ENCODE measurements at regions not wholly inside any gene's neighbourhood (a gene's known extent, or its start where the extent isn't known, plus 50 kb on each side); places are given as distances from the start of the nearest gene placed in this dataset.

- Histone ChIP-seq H3K27ac (no peak overlapping the region), H3K36me3 (no peaks in the 10 kb centered on the region), H3K9me3 (ENCODE audit: low read depth) (no peaks in the 10 kb centered on the region), H3F3A (ENCODE audit: low read depth) (no peaks in the 10 kb centered on the region), H3K9ac (no peak overlapping the region), H4K20me1 (ENCODE audit: low read depth) (no peaks in the 10 kb centered on the region), H3K4me2 (no peak overlapping the region), H3K27me3 (no peaks in the 10 kb centered on the region), H3K4me3 (no peak overlapping the region), H2AFZ (replicated peaks) (no peak overlapping the region), H3K4me1 (no peaks in the 10 kb centered on the region), H3K79me2 (ENCODE audit: low read depth) (no peaks in the 10 kb centered on the region)
- Mint-ChIP-seq H3K9me3 (peaks cover 18% of the 10 kb centered on the region), H3K27me3 (ENCODE audit: insufficient read depth, low read depth) (no peaks in the 10 kb centered on the region), H3K36me3 (no peaks in the 10 kb centered on the region), H3K27ac (no peak overlapping the region), H3K4me1 (no peaks in the 10 kb centered on the region), H3K4me3 (no peak overlapping the region)
- DNase-seq (ENCODE audit: low spot score): no peak
- TF ChIP-seq EZH2 (IDR thresholded peaks at IDR 0.05) (no peak), CTCF (IDR thresholded peaks at IDR 0.05) (no peak), EZH2phosphoT487 (IDR thresholded peaks at IDR 0.05) (no peak)
These were observed 69.5 kb upstream of the KCNAB1 start for GRCh38 chr3:156050918-156051317.

GRCh38 chr3:156051651-156052050 lies 68.7 kb upstream of the KCNAB1 start:
- no peaks in the 10 kb centered on the region for H3F3A ChIP-seq (ENCODE audit: low read depth)
- Mint-ChIP-seq H3K4me1 (no peaks in the 10 kb centered on the region), H3K27me3 (ENCODE audit: insufficient read depth, low read depth) (no peaks in the 10 kb centered on the region), H3K27ac (no peak overlapping the region), H3K4me3 (no peak overlapping the region), H3K36me3 (no peaks in the 10 kb centered on the region), H3K9me3 (peaks cover 18% of the 10 kb centered on the region)
- no peak overlapping the region for H3K9ac ChIP-seq
- H3K27me3 ChIP-seq: no peaks in the 10 kb centered on the region
- no peak overlapping the region for H3K27ac ChIP-seq
- no peaks in the 10 kb centered on the region for H3K79me2 ChIP-seq (ENCODE audit: low read depth)
- no peaks in the 10 kb centered on the region for H3K9me3 ChIP-seq (ENCODE audit: low read depth)
- H3K4me2 ChIP-seq: no peak overlapping the region
- no peak for DNase-seq (ENCODE audit: low spot score)
- H4K20me1 ChIP-seq (ENCODE audit: low read depth): no peaks in the 10 kb centered on the region
- H3K4me1 ChIP-seq: no peaks in the 10 kb centered on the region
- TF ChIP-seq CTCF (IDR thresholded peaks at IDR 0.05) (no peak), EZH2phosphoT487 (IDR thresholded peaks at IDR 0.05) (no peak), EZH2 (IDR thresholded peaks at IDR 0.05) (no peak)
- no peaks in the 10 kb centered on the region for H3K36me3 ChIP-seq
- no peak overlapping the region for H2AFZ ChIP-seq (replicated peaks)
- no peak overlapping the region for H3K4me3 ChIP-seq

GRCh38 chr3:156052115-156052514 lies 68.3 kb upstream of the KCNAB1 start:
- no peak for DNase-seq (ENCODE audit: low spot score)
- no peaks in the 10 kb centered on the region for H3K36me3 ChIP-seq
- Mint-ChIP-seq H3K27ac (no peak overlapping the region), H3K4me3 (no peak overlapping the region), H3K9me3 (peaks cover 18% of the 10 kb centered on the region), H3K36me3 (no peaks in the 10 kb centered on the region), H3K27me3 (ENCODE audit: insufficient read depth, low read depth) (no peaks in the 10 kb centered on the region), H3K4me1 (no peaks in the 10 kb centered on the region)
- H3K9ac ChIP-seq: no peak overlapping the region
- H3K4me1 ChIP-seq: no peaks in the 10 kb centered on the region
- no peaks in the 10 kb centered on the region for H3K27me3 ChIP-seq
- no peak overlapping the region for H3K27ac ChIP-seq
- H2AFZ ChIP-seq (replicated peaks): no peak overlapping the region
- H3K4me3 ChIP-seq: no peak overlapping the region
- H4K20me1 ChIP-seq (ENCODE audit: low read depth): no peaks in the 10 kb centered on the region
- no peaks in the 10 kb centered on the region for H3F3A ChIP-seq (ENCODE audit: low read depth)
- no peaks in the 10 kb centered on the region for H3K9me3 ChIP-seq (ENCODE audit: low read depth)
- H3K4me2 ChIP-seq: no peak overlapping the region
- TF ChIP-seq EZH2 (IDR thresholded peaks at IDR 0.05) (no peak), CTCF (IDR thresholded peaks at IDR 0.05) (no peak), EZH2phosphoT487 (IDR thresholded peaks at IDR 0.05) (no peak)
- no peaks in the 10 kb centered on the region for H3K79me2 ChIP-seq (ENCODE audit: low read depth)
